SU-DHL-6 (cell line): ENCODE measurements at regions not wholly inside any gene's neighbourhood (a gene's known extent, or its start where the extent isn't known, plus 50 kb on each side); places are given as distances from the start of the nearest gene placed in this dataset.

Experiments used
- H2AFZ ChIP-seq: fragments of 200-600 bp; sonication (generic); 2 replicates; pipeline ENCODE4 v1.6.1; 2014; ENCODE audit warnings: low read depth, mild to moderate bottlenecking, moderate library complexity, mixed read lengths, antibody characterized with exemption, low read length; ENCODE audit not compliant: severe bottlenecking
- H3F3A ChIP-seq: fragments of 200-600 bp; shearing (Covaris generic); 2 replicates; pipeline ENCODE4 v1.6.0; 2016; ENCODE audit warnings: antibody characterized with exemption, mild to moderate bottlenecking; ENCODE audit not compliant: insufficient read depth
- H3K27ac ChIP-seq: fragments of 200-600 bp; sonication (generic); 2 replicates; pipeline ENCODE4 v1.5.1; 2016; ENCODE audit warnings: low read depth, mild to moderate bottlenecking, low read length, moderate library complexity, mixed read lengths
- H3K27me3 ChIP-seq: fragments of 200-600 bp; sonication (generic), shearing (Covaris generic); 2 replicates; pipeline ENCODE4 v1.6.0; 2014; ENCODE audit warnings: mild to moderate bottlenecking, low read length
- H3K36me3 ChIP-seq: fragments of 200-600 bp; sonication (generic); 2 replicates; pipeline ENCODE4 v1.6.1; 2014; ENCODE audit warnings: mild to moderate bottlenecking, low read length, mixed read lengths
- H3K4me2 ChIP-seq: fragments of 300-600, 200-600 bp; shearing (Covaris generic), sonication (generic); 2 replicates; pipeline ENCODE4 v1.6.0; 2014; ENCODE audit warnings: low read length, low read depth, mild to moderate bottlenecking; ENCODE audit not compliant: poor library complexity, severe bottlenecking
- H3K4me3 ChIP-seq: fragments of 200-600 bp; sonication (generic); 2 replicates; pipeline ENCODE4 v1.5.1; 2014; ENCODE audit warnings: antibody characterized with exemption, low read length, mild to moderate bottlenecking, mixed read lengths; ENCODE audit not compliant: insufficient read depth, poor library complexity, severe bottlenecking
- H3K79me2 ChIP-seq: fragments of 200-600 bp; sonication (generic); 2 replicates; pipeline ENCODE4 v1.6.1; 2014; ENCODE audit warnings: mild to moderate bottlenecking, low read length, moderate library complexity; ENCODE audit not compliant: insufficient read depth
- H3K9ac ChIP-seq: fragments of 200-600 bp; sonication (generic); 2 replicates; pipeline ENCODE4 v1.7.0; 2014; ENCODE audit warnings: mild to moderate bottlenecking, low read length
- H3K9me2 ChIP-seq: fragments of 200-600 bp; sonication (generic); replicated peaks from 2 replicates; pipeline ENCODE4 v1.6.1; 2014; ENCODE audit warnings: low read length; ENCODE audit not compliant: insufficient read depth
- H3K9me3 ChIP-seq: fragments of 200-600 bp; sonication (generic); 2 replicates; pipeline ENCODE4 v1.6.1; 2014; ENCODE audit warnings: low read length, mixed read lengths; ENCODE audit not compliant: insufficient read depth
- H4K20me1 ChIP-seq: fragments of 200-600 bp; sonication (generic); 2 replicates; pipeline ENCODE4 v1.6.1; 2014; ENCODE audit warnings: low read depth, mild to moderate bottlenecking, antibody characterized with exemption, low read length, moderate library complexity, mixed read lengths
- EZH2phosphoT487 ChIP-seq: fragments of 200-600 bp; sonication (generic), shearing (Covaris generic); conservative IDR thresholded peaks from 2 replicates; pipeline ENCODE4 v1.6.1; 2018; ENCODE audit warnings: mild to moderate bottlenecking, antibody characterized with exemption, low read length, moderate library complexity, mixed read lengths
- TF ChIP-seq, protein P1 (sequence below): fragments of 200-600 bp; sonication (generic); IDR thresholded peaks from one replicate; pipeline ENCODE4 v1.5.1; 2017; ENCODE audit warnings: antibody characterized with exemption, mild to moderate bottlenecking, low read length, moderate library complexity; ENCODE audit not compliant: insufficient read depth, poor library complexity, severe bottlenecking

- Histone ChIP-seq H3F3A (no peaks in the 10 kb centered on the region), H2AFZ (no peak overlapping the region), H3K27ac (no peak overlapping the region), H3K9me3 (no peaks in the 10 kb centered on the region), H4K20me1 (no peaks in the 10 kb centered on the region), H3K4me3 (no peak overlapping the region), H3K36me3 (no peaks in the 10 kb centered on the region), H3K4me2 (no peak overlapping the region), H3K9ac (no peak overlapping the region), H3K9me2 (no peaks in the 10 kb centered on the region), H3K79me2 (no peaks in the 10 kb centered on the region), H3K27me3 (no peaks in the 10 kb centered on the region)
- TF ChIP-seq EZH2phosphoT487, result no peak
- TF ChIP-seq, protein P1, sequence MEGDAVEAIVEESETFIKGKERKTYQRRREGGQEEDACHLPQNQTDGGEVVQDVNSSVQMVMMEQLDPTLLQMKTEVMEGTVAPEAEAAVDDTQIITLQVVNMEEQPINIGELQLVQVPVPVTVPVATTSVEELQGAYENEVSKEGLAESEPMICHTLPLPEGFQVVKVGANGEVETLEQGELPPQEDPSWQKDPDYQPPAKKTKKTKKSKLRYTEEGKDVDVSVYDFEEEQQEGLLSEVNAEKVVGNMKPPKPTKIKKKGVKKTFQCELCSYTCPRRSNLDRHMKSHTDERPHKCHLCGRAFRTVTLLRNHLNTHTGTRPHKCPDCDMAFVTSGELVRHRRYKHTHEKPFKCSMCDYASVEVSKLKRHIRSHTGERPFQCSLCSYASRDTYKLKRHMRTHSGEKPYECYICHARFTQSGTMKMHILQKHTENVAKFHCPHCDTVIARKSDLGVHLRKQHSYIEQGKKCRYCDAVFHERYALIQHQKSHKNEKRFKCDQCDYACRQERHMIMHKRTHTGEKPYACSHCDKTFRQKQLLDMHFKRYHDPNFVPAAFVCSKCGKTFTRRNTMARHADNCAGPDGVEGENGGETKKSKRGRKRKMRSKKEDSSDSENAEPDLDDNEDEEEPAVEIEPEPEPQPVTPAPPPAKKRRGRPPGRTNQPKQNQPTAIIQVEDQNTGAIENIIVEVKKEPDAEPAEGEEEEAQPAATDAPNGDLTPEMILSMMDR, result no peak
These were observed 825.0 kb upstream of the CHORDC1 start for GRCh38 chr11:91047882-91048281.

DNA sequence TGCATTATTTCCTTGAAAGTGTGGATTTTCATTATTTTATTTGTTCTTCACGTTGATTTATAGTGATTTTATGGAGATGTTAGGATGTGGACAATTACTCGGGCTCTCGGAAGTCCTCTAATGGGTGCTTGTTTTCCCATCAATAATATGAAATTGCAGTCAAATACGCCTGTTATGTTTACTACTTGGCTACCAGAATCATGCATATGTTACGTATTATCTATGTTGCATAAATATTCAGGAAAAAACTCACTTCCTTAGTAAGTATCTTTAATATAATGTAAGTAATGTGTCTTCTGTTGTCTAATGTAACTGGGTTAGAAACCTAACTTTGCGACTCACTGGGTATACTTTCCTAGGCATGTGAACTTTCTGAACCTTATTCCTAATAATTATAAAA is 823.4 kb upstream of the CHORDC1 start:
- Histone ChIP-seq H3K4me3 (no peak overlapping the region), H3K9ac (no peak overlapping the region), H3K9me2 (no peaks in the 10 kb centered on the region), H3F3A (no peaks in the 10 kb centered on the region), H3K27ac (no peak overlapping the region), H4K20me1 (no peaks in the 10 kb centered on the region), H3K36me3 (no peaks in the 10 kb centered on the region), H3K4me2 (no peak overlapping the region), H2AFZ (no peak overlapping the region), H3K79me2 (no peaks in the 10 kb centered on the region), H3K27me3 (no peaks in the 10 kb centered on the region), H3K9me3 (no peaks in the 10 kb centered on the region)
- TF ChIP-seq, protein P1, result no peak
- TF ChIP-seq EZH2phosphoT487, result no peak

DNA sequence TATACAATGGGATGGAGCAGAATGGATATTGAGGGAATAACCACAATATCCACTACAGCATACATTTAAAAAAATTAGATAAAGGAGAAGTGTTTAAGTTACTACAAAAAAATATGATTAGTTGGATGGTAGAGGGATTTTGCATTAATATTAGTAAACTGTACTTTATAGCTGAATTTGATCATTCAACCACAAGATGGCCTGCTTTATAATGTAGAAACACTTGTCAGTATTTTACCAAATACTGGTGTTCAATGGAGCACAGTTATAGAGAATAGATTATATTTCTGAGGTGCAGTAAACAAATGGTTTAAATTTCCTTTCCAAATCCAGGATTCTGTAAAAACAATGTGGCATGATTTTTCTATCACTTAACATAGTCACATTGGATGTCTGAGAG is 818.8 kb upstream of the CHORDC1 start:
- Histone ChIP-seq H3K9me3 (no peaks in the 10 kb centered on the region), H3K27ac (no peak overlapping the region), H3K4me3 (no peak overlapping the region), H2AFZ (no peak overlapping the region), H4K20me1 (no peaks in the 10 kb centered on the region), H3K79me2 (no peaks in the 10 kb centered on the region), H3K9me2 (no peaks in the 10 kb centered on the region), H3K9ac (no peak overlapping the region), H3F3A (no peaks in the 10 kb centered on the region), H3K36me3 (no peaks in the 10 kb centered on the region), H3K27me3 (no peaks in the 10 kb centered on the region), H3K4me2 (no peak overlapping the region)
- TF ChIP-seq, protein P1, result no peak
- no peak for TF ChIP-seq EZH2phosphoT487

DNA sequence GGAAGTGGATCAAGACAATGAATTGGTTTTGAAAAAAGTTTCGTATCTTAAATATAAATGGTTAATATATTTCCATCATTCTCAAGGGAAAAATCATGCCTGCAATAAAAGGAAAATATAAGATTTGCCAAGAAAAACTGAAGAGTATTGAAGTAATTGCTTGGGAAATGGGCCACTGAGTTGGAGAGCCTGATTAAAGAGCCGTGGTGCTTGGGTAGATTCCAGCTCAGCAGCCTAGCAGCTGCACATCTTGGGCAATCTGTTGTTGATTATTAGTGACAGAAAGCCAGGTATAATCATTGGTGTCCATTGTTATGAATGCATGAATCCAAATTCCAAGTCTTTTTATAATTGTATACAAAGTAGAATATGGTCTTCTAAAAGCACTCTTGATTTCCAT is 800.9 kb upstream of the CHORDC1 start:
- Histone ChIP-seq H2AFZ (no peak overlapping the region), H3K9me3 (no peaks in the 10 kb centered on the region)

More for the DNA sequence above, 800.9 kb upstream of the CHORDC1 start:
- Histone ChIP-seq H3K9ac (no peak overlapping the region), H4K20me1 (no peaks in the 10 kb centered on the region), H3K79me2 (no peaks in the 10 kb centered on the region), H3K9me2 (no peaks in the 10 kb centered on the region), H3K27ac (no peak overlapping the region), H3K4me3 (no peak overlapping the region), H3K36me3 (no peaks in the 10 kb centered on the region), H3K4me2 (no peak overlapping the region), H3K27me3 (no peaks in the 10 kb centered on the region), H3F3A (no peaks in the 10 kb centered on the region)
- TF ChIP-seq, protein P1, result no peak
- no peak for TF ChIP-seq EZH2phosphoT487
